Neuronal stem cell (in vitro differentiated cells): ENCODE measurements at regions not wholly inside any gene's neighbourhood (a gene's known extent, or its start where the extent isn't known, plus 50 kb on each side); places are given as distances from the start of the nearest gene placed in this dataset.
A peak's percentile ranks its signal among the peaks of the same experiment; 100 is the strongest.
"Not testable (repeated sequence)": the region's sequence is repeated elsewhere in the genome, so short reads cannot be mapped to it uniquely, and the experiment has no call there.

Experiments used
- DNase-seq: peaks from one replicate; pipeline ENCODE4 v3.0.0-alpha.2; 2013; ENCODE audit warnings: low spot score
- H2AFZ ChIP-seq: one replicate; pipeline ENCODE4 v1.6.1; 2013; ENCODE audit warnings: mild to moderate bottlenecking, low read length, inconsistent platforms
- H2AK5ac ChIP-seq: 2 replicates; pipeline ENCODE4 v1.6.1; 2013; ENCODE audit warnings: low read depth, mild to moderate bottlenecking, inconsistent platforms, low read length, moderate library complexity, mixed read lengths
- H2BK120ac ChIP-seq: 2 replicates; pipeline ENCODE4 v1.6.1; 2013; ENCODE audit warnings: low read depth, mild to moderate bottlenecking, inconsistent platforms, low read length, moderate library complexity, mixed read lengths
- H2BK12ac ChIP-seq: one replicate; pipeline ENCODE4 v1.6.1; 2013; ENCODE audit warnings: low read length, inconsistent platforms
- H2BK15ac ChIP-seq: 2 replicates; pipeline ENCODE4 v1.6.1; 2013; ENCODE audit warnings: mild to moderate bottlenecking, low read length, inconsistent platforms, mixed read lengths
- H2BK5ac ChIP-seq: one replicate; pipeline ENCODE4 v1.6.1; 2013; ENCODE audit warnings: inconsistent platforms, mild to moderate bottlenecking, low read length, moderate library complexity
- H3K14ac ChIP-seq: one replicate; pipeline ENCODE4 v1.6.1; 2013; ENCODE audit warnings: low read length, inconsistent platforms
- H3K18ac ChIP-seq: 2 replicates; pipeline ENCODE4 v1.6.1; 2013; ENCODE audit warnings: low read length, inconsistent platforms
- H3K23ac ChIP-seq: 2 replicates; pipeline ENCODE4 v1.6.1; 2013; ENCODE audit warnings: low read depth, mild to moderate bottlenecking, mixed read lengths, low read length, inconsistent platforms; ENCODE audit not compliant: poor library complexity
- H3K27ac ChIP-seq: replicated peaks from 3 replicates; pipeline ENCODE4 v1.5.1; 2013; ENCODE audit warnings: low read length, inconsistent platforms
- H3K27me3 ChIP-seq, 3 experiments: 2 replicates each; pipeline ENCODE4 v1.6.1; 2013; ENCODE audit warnings: low read length in 3 of 3, mild to moderate bottlenecking in 2 of 3, inconsistent platforms in 1 of 3, low read depth in 1 of 3, mixed read lengths in 1 of 3, moderate library complexity in 1 of 3; ENCODE audit not compliant: control insufficient read depth in 3 of 3, insufficient read depth in 3 of 3
- H3K36me3 ChIP-seq, 2 donors: replicated peaks in 1 of 2; 2 replicates each; pipeline ENCODE4 v1.6.1; 2013; ENCODE audit warnings: low read length in 2 of 2; ENCODE audit not compliant: control insufficient read depth in 2 of 2, insufficient read depth in 2 of 2
- H3K4ac ChIP-seq: 2 replicates; pipeline ENCODE4 v1.6.1; 2013; ENCODE audit warnings: inconsistent platforms, mild to moderate bottlenecking, low read length, moderate library complexity
- H3K4me1 ChIP-seq, 2 donors: 1 replicate in 1 of 2; 2 replicates in 1 of 2; pipeline ENCODE4 v1.6.1; 2013; ENCODE audit warnings: low read length in 2 of 2, low read depth in 1 of 2; ENCODE audit not compliant: control insufficient read depth in 2 of 2, insufficient read depth in 1 of 2
- H3K4me2 ChIP-seq: one replicate; pipeline ENCODE4 v1.6.1; 2013; ENCODE audit warnings: mild to moderate bottlenecking, low read length, inconsistent platforms; ENCODE audit not compliant: insufficient read depth, poor library complexity, severe bottlenecking
- H3K4me3 ChIP-seq, 2 donors: 2 replicates each; pipeline ENCODE4 v1.5.1; 2013; ENCODE audit warnings: low read length in 2 of 2, mild to moderate bottlenecking in 2 of 2, inconsistent platforms in 1 of 2, moderate library complexity in 1 of 2
- H3K79me1 ChIP-seq: one replicate; pipeline ENCODE4 v1.6.1; 2013; ENCODE audit warnings: low read depth, mild to moderate bottlenecking, inconsistent platforms, low read length, moderate library complexity
- H3K9ac ChIP-seq: one replicate; pipeline ENCODE4 v1.6.1; 2013; ENCODE audit warnings: mild to moderate bottlenecking, low read depth, low read length, inconsistent platforms; ENCODE audit not compliant: poor library complexity
- H3K9me3 ChIP-seq, 2 donors: replicated peaks in 1 of 2; 2 replicates each; pipeline versions ENCODE3 to v1.6.1; 2013; ENCODE audit warnings: low read length in 2 of 2, mild to moderate bottlenecking in 2 of 2, inconsistent platforms in 1 of 2, low read depth in 1 of 2, mixed read lengths in 1 of 2, moderate library complexity in 1 of 2; ENCODE audit not compliant: control insufficient read depth in 2 of 2, insufficient read depth in 1 of 2
- H4K8ac ChIP-seq: one replicate; pipeline ENCODE4 v1.6.1; 2013; ENCODE audit warnings: low read depth, mild to moderate bottlenecking, inconsistent platforms, low read length, moderate library complexity
- H4K91ac ChIP-seq: one replicate; pipeline ENCODE4 v1.6.1; 2013; ENCODE audit warnings: low read length, low read depth, mild to moderate bottlenecking, inconsistent platforms; ENCODE audit not compliant: poor library complexity
- WGBS, 2 donors: extraction: QIAGEN DNeasy Blood & Tissue Kit; methylation state at CpG; one replicate each; pipeline ENCODE4 v1.1.7; 2013; ENCODE audit warnings: missing lambda C conversion rate in 2 of 2, mixed read lengths in 1 of 2; ENCODE audit not compliant: insufficient read length in 2 of 2, insufficient replicate concordance in 1 of 2; ENCODE audit errors: extremely low coverage in 2 of 2; 5-methylcytosine and 5-hydroxymethylcytosine counted together

GRCh38 chr1:3995141-3995780 is 95.2 kb upstream of the C1orf174 start:
- Histone ChIP-seq H3K14ac (no peak overlapping the region), H4K8ac (no peak overlapping the region), H2AFZ (no peak overlapping the region), H3K36me3 (no peaks in the 10 kb centered on the region), H2BK12ac (no peak overlapping the region), H2BK5ac (no peak overlapping the region), H3K4me3 (no peak overlapping the region), H2AK5ac (peak overlapping the region; percentile 30), H3K9me3 (peaks cover 0 to 1% of the 10 kb centered on the region in 2 donors), H3K79me1 (no peaks in the 10 kb centered on the region), H3K4me2 (no peak overlapping the region), H3K18ac (no peak overlapping the region), H3K23ac (peak overlapping the region; percentile 14), H2BK120ac (no peak overlapping the region), H2BK15ac (no peak overlapping the region), H3K27me3 (peaks cover 0 to 4% (median 0%) of the 10 kb centered on the region in 3 experiments), H3K4ac (no peak overlapping the region), H3K9ac (no peak overlapping the region), H4K91ac (no peak overlapping the region), H3K27ac (no peak overlapping the region), H3K4me1 (peaks cover 0 to 4% of the 10 kb centered on the region in 2 donors)
- no peak for DNase-seq
- no CpG with 5 or more reads among the region's 14 CpGs for WGBS, 2 donors

DNA sequence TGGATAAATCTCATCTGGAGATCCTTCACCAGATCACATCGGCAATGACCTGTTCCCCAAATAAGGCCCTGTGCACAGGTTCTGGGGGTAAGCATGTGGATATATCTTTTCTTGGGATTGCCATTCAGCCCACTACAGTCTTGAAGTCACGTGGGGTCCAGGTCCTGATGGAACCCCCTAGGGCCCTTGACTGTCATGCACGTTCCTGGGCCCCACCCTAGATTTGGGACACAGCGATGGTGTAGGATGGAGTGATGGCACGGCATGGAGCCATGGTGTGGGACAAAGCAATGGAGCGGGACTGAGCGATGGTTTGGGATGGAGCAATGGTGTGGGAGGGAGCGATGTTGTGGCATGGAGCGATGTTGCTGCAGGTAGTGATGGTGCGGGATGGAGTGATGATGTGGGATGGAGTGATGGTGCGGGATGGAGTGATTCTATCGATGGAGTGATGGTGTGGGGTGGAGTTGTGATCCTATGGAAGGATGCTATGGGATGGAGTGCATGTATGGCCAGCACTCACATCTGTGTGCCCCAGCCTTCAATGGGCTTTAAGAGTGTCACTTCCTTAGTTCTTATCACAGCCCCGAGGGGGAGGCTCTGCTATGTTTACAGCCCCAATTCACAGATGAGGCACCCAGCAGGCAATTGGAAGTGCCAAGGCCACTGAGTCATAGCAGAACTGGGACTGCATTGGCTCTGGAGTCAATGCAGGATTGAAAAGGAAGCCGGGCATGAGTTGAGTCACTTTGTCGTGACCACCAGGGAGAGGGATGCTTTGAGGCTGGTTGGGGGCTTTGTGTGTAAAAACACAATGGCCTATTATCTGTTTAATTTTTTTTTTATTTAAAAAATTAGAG is 97.0 kb upstream of the C1orf174 start:
- H3K4me2 ChIP-seq: no peak overlapping the region
- peak overlapping the region; percentile 59 for H3K14ac ChIP-seq
- no peak overlapping the region for H4K8ac ChIP-seq
- H2BK5ac ChIP-seq: no peak overlapping the region
- peak overlapping the region in 1 of 2 donors; percentile 59 for H3K4me3 ChIP-seq
- H3K4me1 ChIP-seq: peaks cover 0 to 7% of the 10 kb centered on the region in 2 donors
- no peak overlapping the region for H3K4ac ChIP-seq
- H2AFZ ChIP-seq: no peak overlapping the region
- 100% methylated on average over 2 to 4 of the region's 15 CpGs for WGBS, 2 donors
- peaks cover 0 to 1% of the 10 kb centered on the region in 2 donors for H3K9me3 ChIP-seq
- no peak overlapping the region for H2BK15ac ChIP-seq
- no peaks in the 10 kb centered on the region for H3K36me3 ChIP-seq
- H3K9ac ChIP-seq: no peak overlapping the region
- no peak overlapping the region for H2BK120ac ChIP-seq
- H3K79me1 ChIP-seq: no peaks in the 10 kb centered on the region
- H3K23ac ChIP-seq: peak overlapping the region; percentile 43
- H4K91ac ChIP-seq: no peak overlapping the region
- no peak for DNase-seq
- no peak overlapping the region for H2BK12ac ChIP-seq
- H3K27ac ChIP-seq: no peak overlapping the region
- H3K27me3 ChIP-seq: peaks cover 0 to 10% (median 0%) of the 10 kb centered on the region in 3 experiments
- H2AK5ac ChIP-seq: no peak overlapping the region
- peak overlapping the region; percentile 76 for H3K18ac ChIP-seq

GRCh38 chr1:3998086-3998485 is 98.0 kb upstream of the C1orf174 start:
- Histone ChIP-seq H3K4me3 (no peak overlapping the region), H3K4ac (no peak overlapping the region), H2BK15ac (no peak overlapping the region), H3K9me3 (peaks cover 0 to 1% of the 10 kb centered on the region in 2 donors), H3K27ac (no peak overlapping the region), H3K23ac (no peak overlapping the region), H3K14ac (no peak overlapping the region), H3K4me2 (no peak overlapping the region), H4K91ac (no peak overlapping the region), H2AK5ac (no peak overlapping the region), H3K4me1 (peaks cover 0 to 7% of the 10 kb centered on the region in 2 donors), H3K27me3 (peaks cover 0 to 10% (median 0%) of the 10 kb centered on the region in 3 experiments), H2BK120ac (no peak overlapping the region), H3K18ac (peak overlapping the region; percentile 13), H2BK12ac (no peak overlapping the region), H3K79me1 (no peaks in the 10 kb centered on the region), H4K8ac (no peak overlapping the region), H2AFZ (no peak overlapping the region), H3K9ac (no peak overlapping the region), H3K36me3 (no peaks in the 10 kb centered on the region), H2BK5ac (no peak overlapping the region)
- DNase-seq: no peak
- WGBS, 2 donors: no CpG with 5 or more reads among the region's 10 CpGs

DNA sequence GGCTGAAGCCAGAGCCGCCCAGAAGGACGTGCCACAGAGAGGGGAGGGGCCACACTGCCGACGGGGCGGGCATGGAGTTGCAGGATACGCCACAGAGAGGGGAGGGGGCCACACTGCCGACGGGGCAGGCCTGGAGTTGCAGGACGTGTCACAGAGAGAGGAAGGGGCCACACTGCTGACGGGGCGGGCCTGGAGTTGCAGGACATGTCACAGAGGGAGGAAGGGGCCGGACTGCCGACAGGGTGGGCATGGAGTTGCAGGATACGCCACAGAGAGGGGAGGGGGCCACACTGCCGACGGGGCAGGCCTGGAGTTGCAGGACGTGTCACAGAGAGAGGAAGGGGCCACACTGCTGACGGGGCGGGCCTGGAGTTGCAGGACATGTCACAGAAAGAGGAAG is 99.4 kb upstream of the C1orf174 start:
- not testable (repeated sequence) for H2BK120ac ChIP-seq, H3K9me3 ChIP-seq, H3K36me3 ChIP-seq, H3K4ac ChIP-seq, H3K79me1 ChIP-seq, H3K27ac ChIP-seq, H3K27me3 ChIP-seq, H3K23ac ChIP-seq, H2BK5ac ChIP-seq, H4K91ac ChIP-seq, H4K8ac ChIP-seq, H3K4me2 ChIP-seq, H3K4me1 ChIP-seq, DNase-seq, H3K4me3 ChIP-seq
- peak overlapping the region; percentile 34 for H2BK15ac ChIP-seq
- H2BK12ac ChIP-seq: peak overlapping the region; percentile 68
- peak overlapping the region; percentile 73 for H2AK5ac ChIP-seq
- peak overlapping the region; percentile 40 for H2AFZ ChIP-seq
- H3K18ac ChIP-seq: peak overlapping the region; percentile 49
- peak overlapping the region; percentile 78 for H3K14ac ChIP-seq
- WGBS, 2 donors: no CpG with 5 or more reads among the region's 19 CpGs
- peak overlapping the region; percentile 51 for H3K9ac ChIP-seq
